ENCODE measurements at regions not wholly inside any gene's neighbourhood (a gene's known extent, or its start where the extent isn't known, plus 50 kb on each side); places are given as distances from the start of the nearest gene placed in this dataset.

- H3K4me1 ChIP-seq = no peaks in the 10 kb centered on the region
- intact Hi-C loops (cut with DNase I) = no loop called here
- H3K36me3 ChIP-seq = no peaks in the 10 kb centered on the region
- WGBS, 2 donors = 79 to 87% methylated on average over 3 of the region's 3 CpGs
- no peaks in the 10 kb centered on the region for H3K27me3 ChIP-seq
- H3K9me3 ChIP-seq = no peaks in the 10 kb centered on the region
- no peak overlapping the region for H3K4me3 ChIP-seq (replicated peaks in 1 of 3)
- no peak for DNase-seq
- TF ChIP-seq POLR2A (IDR thresholded peaks at IDR 0.05) (no peak), CTCF (IDR thresholded peaks at IDR 0.05) (no peak)
- no peak overlapping the region for H3K27ac ChIP-seq
Measured at GRCh38 chr9:78663369-78663768, 366.4 kb downstream of the PSAT1 start.

- no peak overlapping the region for H3K27ac ChIP-seq
- DNase-seq = no peak
- no peaks in the 10 kb centered on the region for H3K27me3 ChIP-seq
- no peaks in the 10 kb centered on the region for H3K4me1 ChIP-seq
- no peaks in the 10 kb centered on the region for H3K9me3 ChIP-seq
- WGBS, 2 donors = 88 to 90% methylated on average over 2 of the region's 2 CpGs
- no peaks in the 10 kb centered on the region for H3K36me3 ChIP-seq
- intact Hi-C loops (cut with DNase I) = no loop called here
- H3K4me3 ChIP-seq (replicated peaks in 1 of 3) = no peak overlapping the region
- no peak for TF ChIP-seq POLR2A (IDR thresholded peaks at IDR 0.05)
- no peak for TF ChIP-seq CTCF (IDR thresholded peaks at IDR 0.05)
Measured at GRCh38 chr9:78664370-78664769, 367.4 kb downstream of the PSAT1 start.

DNA sequence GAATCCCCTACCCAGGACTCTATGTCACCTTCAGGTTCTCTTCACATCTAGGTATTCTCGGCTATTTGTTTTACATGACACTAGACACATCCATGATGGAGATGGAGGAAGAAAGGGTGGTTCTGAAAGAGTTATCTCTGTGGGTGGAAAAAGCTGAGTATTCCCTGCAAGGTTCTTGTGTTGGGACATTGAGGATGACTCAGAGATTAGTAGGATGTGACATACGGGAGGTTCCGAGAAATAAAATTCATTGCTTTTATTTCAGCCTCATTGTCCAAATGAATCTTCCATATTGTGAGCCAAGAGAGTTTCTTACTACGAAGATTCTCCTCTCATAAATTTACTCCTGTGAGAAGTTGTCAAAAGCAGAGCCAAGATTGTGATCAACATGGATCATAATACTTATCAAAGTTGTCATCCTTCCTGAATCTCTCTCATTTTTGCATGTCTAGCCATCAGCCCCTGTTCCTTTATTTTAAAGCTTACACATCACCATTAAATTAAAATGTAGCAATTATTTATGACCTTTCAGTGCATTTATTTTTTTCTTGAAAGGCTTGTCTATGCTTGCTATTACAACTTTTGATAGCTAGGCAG, 370.0 kb downstream of the PSAT1 start:
- intact Hi-C loops (cut with DNase I) = no loop called here
- no peak for DNase-seq
- H3K4me3 ChIP-seq (replicated peaks in 1 of 3) = no peak overlapping the region
- no peak overlapping the region for H3K27ac ChIP-seq
- H3K36me3 ChIP-seq = no peaks in the 10 kb centered on the region
- no peaks in the 10 kb centered on the region for H3K9me3 ChIP-seq
- no peaks in the 10 kb centered on the region for H3K27me3 ChIP-seq
- H3K4me1 ChIP-seq = no peaks in the 10 kb centered on the region
- no peak for TF ChIP-seq POLR2A (IDR thresholded peaks at IDR 0.05)
- TF ChIP-seq CTCF (IDR thresholded peaks at IDR 0.05) = no peak
- 87 to 88% methylated on average over 4 of the region's 4 CpGs for WGBS, 2 donors

DNA sequence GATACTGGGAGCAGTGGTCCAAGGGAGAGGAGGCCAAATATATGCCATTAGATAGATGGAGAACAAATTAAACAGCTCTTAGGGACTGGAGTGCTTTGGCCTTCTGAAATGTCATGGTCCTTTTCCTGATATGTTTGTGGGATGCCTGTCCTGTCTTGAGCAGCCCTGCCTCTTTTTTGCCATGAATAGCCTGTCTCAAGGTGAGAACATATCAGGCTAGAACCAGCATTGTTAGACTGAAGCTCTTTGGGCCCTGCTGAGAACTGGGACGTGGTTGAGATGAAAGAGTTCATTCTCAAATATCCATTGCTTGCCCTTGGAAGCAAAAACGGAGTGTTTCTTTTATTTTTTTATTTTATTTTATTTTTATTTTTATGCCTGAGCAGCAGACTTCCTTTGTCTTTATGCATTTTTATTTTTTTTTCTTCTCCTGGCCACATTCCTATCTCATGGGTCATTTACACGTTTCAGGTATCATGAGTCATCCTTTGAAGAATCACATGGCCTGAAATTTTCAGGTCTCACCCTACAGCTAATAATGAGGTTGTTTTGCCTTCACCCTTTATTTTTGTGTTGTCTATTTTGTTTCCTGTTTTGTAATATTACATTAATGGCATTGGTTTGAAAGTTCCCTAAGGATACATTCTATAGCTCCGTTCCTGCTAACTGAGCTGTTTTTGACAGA, 371.4 kb downstream of the PSAT1 start:
- TF ChIP-seq POLR2A (IDR thresholded peaks at IDR 0.05) (no peak), CTCF (IDR thresholded peaks at IDR 0.05) (no peak)
- no peak for DNase-seq
- intact Hi-C loops (cut with DNase I) = no loop called here
- WGBS, 2 donors = 70 to 77% methylated on average over 4 of the region's 4 CpGs
- Histone ChIP-seq H3K4me3 (replicated peaks in 1 of 3) (no peak overlapping the region), H3K27me3 (no peaks in the 10 kb centered on the region), H3K27ac (no peak overlapping the region), H3K4me1 (no peaks in the 10 kb centered on the region), H3K9me3 (no peaks in the 10 kb centered on the region), H3K36me3 (no peaks in the 10 kb centered on the region)

DNA sequence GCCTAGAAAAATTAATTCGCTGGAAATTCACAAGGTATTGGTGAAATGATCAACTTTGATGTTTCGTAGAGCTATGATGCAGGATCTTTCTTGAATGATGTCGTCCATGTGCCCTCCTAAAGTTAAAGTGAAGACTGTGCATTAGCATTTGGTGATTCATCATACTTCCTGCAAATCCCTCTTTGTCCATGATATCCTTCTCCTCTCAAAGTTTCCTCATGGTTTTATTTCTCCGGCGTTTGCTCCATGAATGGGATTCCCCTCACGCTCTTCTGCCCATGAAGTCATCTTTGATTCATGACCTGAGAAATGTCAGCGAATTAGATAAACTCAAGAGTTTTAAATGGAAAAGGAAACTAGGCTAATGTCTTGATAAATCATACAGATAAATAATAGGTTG, 372.7 kb downstream of the PSAT1 start:
- WGBS, 2 donors = 91 to 92% methylated on average over 7 of the region's 7 CpGs
- Histone ChIP-seq H3K9me3 (no peaks in the 10 kb centered on the region), H3K4me3 (replicated peaks in 1 of 3) (no peak overlapping the region), H3K4me1 (no peaks in the 10 kb centered on the region), H3K27ac (no peak overlapping the region), H3K36me3 (no peaks in the 10 kb centered on the region), H3K27me3 (no peaks in the 10 kb centered on the region)
- intact Hi-C loops (cut with DNase I) = no loop called here
- no peak for DNase-seq
- no peak for TF ChIP-seq CTCF (IDR thresholded peaks at IDR 0.05)
- TF ChIP-seq POLR2A (IDR thresholded peaks at IDR 0.05) = no peak

All from thyroid gland (tissue), 4 donors.